GM12878 (cell line): ENCODE measurements at regions not wholly inside any gene's neighbourhood (a gene's known extent, or its start where the extent isn't known, plus 50 kb on each side); places are given as distances from the start of the nearest gene placed in this dataset.

Experiments used
- ATAC-seq: fragments of 200-7000 bp; cut with Tn5 transposase; 3 replicates; pipeline ENCODE4 v1.9.1; 2020; ENCODE audit warnings: mild to moderate bottlenecking, moderate library complexity
- BruUV-seq: library from RNA; stranded (reverse); fragments of 400-500 nt; replicated peaks from 2 replicates; lab custom pipeline; 2021; lab: Mats Ljungman, UMichigan
- CTCF ChIA-PET: fragments of 300-600 bp; sonication (Branson Sonifier 250); formaldehyde crosslinking; extraction: SDS; loops from one replicate; lab custom pipeline; 2021; ENCODE audit warnings: inconsistent platforms; lab: Yijun Ruan, JAX
- POLR2A ChIA-PET: fragments of 350-600 bp; formaldehyde crosslinking; extraction: SDS; loops from one replicate; lab custom pipeline; 2021; ENCODE audit warnings: inconsistent platforms; lab: Charles Lee
- RAD21 ChIA-PET: fragments of 300-600 bp; sonication (Branson Sonifier 250); formaldehyde crosslinking; loops from one replicate; lab custom pipeline; 2023; ENCODE audit warnings: antibody characterized with exemption; ENCODE audit not compliant: unreplicated experiment; lab: Charles Lee
- SMC1A ChIA-PET: fragments of 300-600 bp; sonication (Branson Sonifier 250); formaldehyde crosslinking; loops from one replicate; lab custom pipeline; 2023; ENCODE audit not compliant: unreplicated experiment, uncharacterized antibody; lab: Charles Lee
- DNase-seq: peaks from one replicate; pipeline ENCODE4 v3.0.0-alpha.2; 2011; ENCODE audit warnings: low read depth, low spot score
- FAIRE-seq: peaks from 3 replicates; lab custom pipeline; 2011; peaks lifted over from hg19 to GRCh38; lab: Jason Lieb, UNC
- H2AFZ ChIP-seq: 2 replicates; pipeline ENCODE4 v1.6.0; 2011; ENCODE audit warnings: low read depth, low read length, control low read depth; ENCODE audit not compliant: control insufficient read depth
- H3K27ac ChIP-seq: 2 replicates; pipeline ENCODE4 v1.5.1; 2011; ENCODE audit warnings: control low read depth; ENCODE audit not compliant: control insufficient read depth, insufficient read depth
- H3K27me3 ChIP-seq, 2 experiments: replicated peaks in 1 of 2; 2 replicates each; pipeline versions ENCODE4 v1.6.0 to v1.6.1; 2011; ENCODE audit warnings: low read length in 1 of 2; ENCODE audit not compliant: control insufficient read depth in 2 of 2, insufficient read depth in 2 of 2
- H3K36me3 ChIP-seq, 2 experiments: 2 replicates each; pipeline ENCODE4 v1.5.1; 2011; ENCODE audit warnings: low read length in 1 of 2; ENCODE audit not compliant: control insufficient read depth in 2 of 2, insufficient read depth in 2 of 2
- H3K4me1 ChIP-seq: 2 replicates; pipeline ENCODE4 v1.6.1; 2011; ENCODE audit warnings: mild to moderate bottlenecking, low read length, moderate library complexity, mixed read lengths; ENCODE audit not compliant: control insufficient read depth, insufficient read depth
- H3K4me2 ChIP-seq: 2 replicates; pipeline ENCODE4 v1.6.0; 2011; ENCODE audit warnings: control low read depth; ENCODE audit not compliant: control insufficient read depth, insufficient read depth
- H3K4me3 ChIP-seq: fragments of 200-600 bp; sonication (generic); 2 replicates; pipeline ENCODE4 v1.5.1; 2016
- H3K79me2 ChIP-seq: 2 replicates; pipeline ENCODE4 v1.6.0; 2011; ENCODE audit warnings: low read length; ENCODE audit not compliant: control insufficient read depth, insufficient read depth
- H3K9ac ChIP-seq: 2 replicates; pipeline ENCODE4 v1.8.0; 2011; ENCODE audit warnings: low read length, control low read depth, mixed read lengths; ENCODE audit not compliant: control insufficient read depth, insufficient read depth
- H3K9me3 ChIP-seq: replicated peaks from 3 replicates; pipeline ENCODE4 v1.5.1; 2011; ENCODE audit warnings: mild to moderate bottlenecking, low read length; ENCODE audit not compliant: control insufficient read depth, insufficient read depth
- H4K20me1 ChIP-seq: 2 replicates; pipeline ENCODE4 v1.6.0; 2011; ENCODE audit not compliant: control insufficient read depth, insufficient read depth
- CREB1 ChIP-seq: IDR thresholded peaks from 2 replicates; pipeline ENCODE4 v1.6.1; 2012; ENCODE audit warnings: low read depth, mild to moderate bottlenecking, inconsistent platforms
- ELK1 ChIP-seq: IDR thresholded peaks from 2 replicates; pipeline ENCODE4 v1.6.1; 2012; ENCODE audit warnings: low read depth, low read length, improper control_type of control experiment
- HDGF ChIP-seq: fragments of 450-650 bp; IDR thresholded peaks from 2 replicates; pipeline ENCODE4 v1.6.1; 2016; ENCODE audit warnings: antibody characterized with exemption
- MXI1 ChIP-seq: fragments of 150-350 bp; IDR thresholded peaks from 2 replicates; pipeline ENCODE4 v1.6.1; 2011; ENCODE audit warnings: low read depth, mild to moderate bottlenecking, inconsistent platforms, low read length, improper control_type of control experiment
- POLR2AphosphoS5 ChIP-seq: IDR thresholded peaks from 2 replicates; pipeline ENCODE4 v1.6.1; 2011; ENCODE audit warnings: mild to moderate bottlenecking, low read length, inconsistent platforms
- POU2F2 ChIP-seq: IDR thresholded peaks from 3 replicates; pipeline ENCODE4 v1.6.1; 2011; ENCODE audit warnings: low read depth, mild to moderate bottlenecking, low read length, borderline replicate concordance
- RAD21 ChIP-seq: IDR thresholded peaks from 2 replicates; pipeline ENCODE4 v1.6.1; 2011; ENCODE audit warnings: mild to moderate bottlenecking, low read depth, low read length, moderate library complexity; ENCODE audit not compliant: insufficient read depth
- SMARCA5 ChIP-seq: fragments of 450-650 bp; IDR thresholded peaks from 2 replicates; pipeline ENCODE4 v1.6.1; 2017; ENCODE audit warnings: mild to moderate bottlenecking
- SREBF2 ChIP-seq: IDR thresholded peaks from 2 replicates; pipeline ENCODE4 v1.6.1; 2012; ENCODE audit warnings: mild to moderate bottlenecking, low read length
- SUPT20H ChIP-seq: IDR thresholded peaks from 2 replicates; pipeline ENCODE4 v1.6.1; 2011; ENCODE audit warnings: low read depth, mild to moderate bottlenecking, low read length, moderate library complexity, borderline replicate concordance; ENCODE audit not compliant: control insufficient read depth
- USF2 ChIP-seq: IDR thresholded peaks from 2 replicates; pipeline ENCODE4 v1.6.1; 2011; ENCODE audit warnings: low read depth, low read length, improper control_type of control experiment, borderline replicate concordance
- ZBTB33 ChIP-seq: fragments of 450-650 bp; IDR thresholded peaks from 2 replicates; pipeline ENCODE4 v1.6.1; 2017; ENCODE audit warnings: mild to moderate bottlenecking
- ZNF217 ChIP-seq: fragments of 450-650 bp; IDR thresholded peaks from 2 replicates; pipeline ENCODE4 v1.6.1; 2017; ENCODE audit warnings: antibody characterized with exemption, mild to moderate bottlenecking
- ZZZ3 ChIP-seq: IDR thresholded peaks from 2 replicates; pipeline ENCODE4 v1.6.1; 2011; ENCODE audit warnings: low read depth; ENCODE audit not compliant: control insufficient read depth, insufficient read length
- WGBS: methylation state at CpG from one replicate; pipeline ENCODE4 v1.1.6; 2016; ENCODE audit warnings: low lambda C conversion rate; ENCODE audit not compliant: insufficient replicate concordance, insufficient coverage; ENCODE audit errors: missing lambda C conversion rate; 5-methylcytosine and 5-hydroxymethylcytosine counted together
- in situ Hi-C: fragments of 300-500 bp; cut with MboI; formaldehyde crosslinking; loops from 9 replicates; pipeline ENCODE4 v1.14.3; 2018; ENCODE audit warnings: mixed read lengths
- intact Hi-C: fragments of 100-400 bp; cut with micrococcal nuclease; formaldehyde crosslinking; loops from one replicate; pipeline ENCODE4 v1.14.2; 2022; ENCODE audit not compliant: unreplicated experiment
- TF ChIP-seq, protein P1 (sequence below): fragments of 450-650 bp; IDR thresholded peaks from 2 replicates; pipeline ENCODE4 v1.6.1; 2017; ENCODE audit warnings: low read depth, mild to moderate bottlenecking, moderate library complexity

DNA sequence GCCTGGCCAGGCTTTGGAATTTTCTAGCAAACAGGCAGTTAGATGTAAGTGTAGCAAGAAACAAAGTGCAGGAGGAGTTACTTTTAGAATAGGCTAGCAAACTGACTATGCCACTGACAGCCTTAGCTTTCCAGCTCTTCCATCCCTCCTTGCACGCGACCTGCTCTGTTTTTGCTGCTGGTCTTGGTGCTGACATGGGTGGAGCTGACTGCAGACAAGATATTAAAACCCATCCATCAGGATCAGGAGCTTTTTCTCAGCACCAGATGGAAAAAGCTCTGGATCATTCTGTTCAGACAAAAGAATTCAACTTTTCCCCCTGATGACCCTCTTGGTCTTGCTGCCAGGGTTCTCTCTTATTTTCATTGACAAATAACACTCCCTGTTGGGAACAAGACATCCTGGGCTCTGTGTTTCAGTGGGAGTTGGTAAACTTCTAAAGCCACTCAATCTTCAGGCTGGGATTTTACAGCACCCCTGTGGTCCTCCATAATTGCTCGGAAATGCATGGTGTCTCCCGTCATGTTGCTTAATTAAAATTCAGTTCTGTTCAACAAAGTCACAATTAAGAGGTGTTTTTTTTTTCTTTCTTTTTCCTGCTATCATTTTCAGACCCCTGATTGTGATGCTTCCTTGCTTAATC, 240.0 kb upstream of the LARGE1 start:
- intact Hi-C loops = no loop called here
- no peak overlapping the region for H2AFZ ChIP-seq
- CTCF ChIA-PET = no interaction called here

More for the DNA sequence above, 240.0 kb upstream of the LARGE1 start:
- Histone ChIP-seq H3K27me3 (no peaks in the 10 kb centered on the region; a peak in 1 of 4 replicates), H3K79me2 (no peaks in the 10 kb centered on the region), H3K9me3 (no peaks in the 10 kb centered on the region), H3K27ac (no peak overlapping the region), H3K4me2 (no peak overlapping the region), H3K4me1 (no peaks in the 10 kb centered on the region), H3K9ac (no peak overlapping the region), H4K20me1 (no peaks in the 10 kb centered on the region), H3K36me3 (no peaks in the 10 kb centered on the region), H3K4me3 (no peak overlapping the region)
- DNase-seq = no peak
- ChIA-PET RAD21 (no interaction called here), POLR2A (no interaction called here), SMC1A (no interaction called here)
- in situ Hi-C loops = no loop called here
- 58% methylated on average over 4 of the region's 4 CpGs for WGBS
- no peak for ATAC-seq
- no TSS peak for BruUV-seq
- TF ChIP-seq SREBF2 (no peak), CREB1 (no peak), MXI1 (no peak), ZNF217 (no peak), ZZZ3 (no peak), RAD21 (no peak), USF2 (no peak), SUPT20H (no peak), ELK1 (no peak), ZBTB33 (no peak), POLR2AphosphoS5 (no peak), HDGF (no peak), SMARCA5 (no peak), POU2F2 (no peak)
- TF ChIP-seq, protein P1, sequence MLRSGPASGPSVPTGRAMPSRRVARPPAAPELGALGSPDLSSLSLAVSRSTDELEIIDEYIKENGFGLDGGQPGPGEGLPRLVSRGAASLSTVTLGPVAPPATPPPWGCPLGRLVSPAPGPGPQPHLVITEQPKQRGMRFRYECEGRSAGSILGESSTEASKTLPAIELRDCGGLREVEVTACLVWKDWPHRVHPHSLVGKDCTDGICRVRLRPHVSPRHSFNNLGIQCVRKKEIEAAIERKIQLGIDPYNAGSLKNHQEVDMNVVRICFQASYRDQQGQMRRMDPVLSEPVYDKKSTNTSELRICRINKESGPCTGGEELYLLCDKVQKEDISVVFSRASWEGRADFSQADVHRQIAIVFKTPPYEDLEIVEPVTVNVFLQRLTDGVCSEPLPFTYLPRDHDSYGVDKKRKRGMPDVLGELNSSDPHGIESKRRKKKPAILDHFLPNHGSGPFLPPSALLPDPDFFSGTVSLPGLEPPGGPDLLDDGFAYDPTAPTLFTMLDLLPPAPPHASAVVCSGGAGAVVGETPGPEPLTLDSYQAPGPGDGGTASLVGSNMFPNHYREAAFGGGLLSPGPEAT = no peak
- no peak for FAIRE-seq
